Smooth muscle cell of the brain vasculature (primary cell): ENCODE measurements at regions not wholly inside any gene's neighbourhood (a gene's known extent, or its start where the extent isn't known, plus 50 kb on each side); places are given as distances from the start of the nearest gene placed in this dataset.
"Not testable (repeated sequence)": the region's sequence is repeated elsewhere in the genome, so short reads cannot be mapped to it uniquely, and the experiment has no call there.

Experiments used
- DNase-seq: peaks from one replicate; pipeline ENCODE4 v3.0.0-alpha.2; 2012; ENCODE audit warnings: low read depth, low spot score

GRCh38 chr5:120994112-120994511, 530.0 kb downstream of the PRR16 start:
- DNase-seq, result no peak

- no peak for DNase-seq
Observed at GRCh38 chr5:120999550-120999949, 535.5 kb downstream of the PRR16 start.

GRCh38 chr5:121006217-121006616, 542.1 kb downstream of the PRR16 start:
- no peak for DNase-seq

- DNase-seq, result no peak
Observed at GRCh38 chr5:121008041-121008440, 543.9 kb downstream of the PRR16 start.

GRCh38 chr5:121009058-121009457, 545.0 kb downstream of the PRR16 start:
- no peak for DNase-seq

- no peak for DNase-seq
Observed at GRCh38 chr5:121018004-121018403, 553.9 kb downstream of the PRR16 start.

- DNase-seq, result no peak
Observed at GRCh38 chr5:121019106-121019505, 555.0 kb downstream of the PRR16 start.

GRCh38 chr5:121019734-121020133, 555.6 kb downstream of the PRR16 start:
- no peak for DNase-seq

GRCh38 chr5:121021681-121022080, 557.6 kb downstream of the PRR16 start:
- DNase-seq, result no peak

- no peak for DNase-seq
Observed at GRCh38 chr5:121024416-121025311, 560.6 kb downstream of the PRR16 start.

- DNase-seq, result no peak
Observed at GRCh38 chr5:121025671-121026070, 561.6 kb downstream of the PRR16 start.

- no peak for DNase-seq
Observed at GRCh38 chr5:121027636-121028035, 563.5 kb downstream of the PRR16 start.

GRCh38 chr5:121029536-121030245, 565.6 kb downstream of the PRR16 start:
- DNase-seq, result no peak

- no peak for DNase-seq
Observed at GRCh38 chr5:121031491-121031890, 567.4 kb downstream of the PRR16 start.

GRCh38 chr5:121033334-121033733, 569.2 kb downstream of the PRR16 start:
- no peak for DNase-seq

- DNase-seq, result no peak
Observed at GRCh38 chr5:121038438-121038837, 574.3 kb downstream of the PRR16 start.

- DNase-seq, result no peak
Observed at GRCh38 chr5:121049971-121050370, 585.9 kb downstream of the PRR16 start.

- no peak for DNase-seq
Observed at GRCh38 chr5:121053055-121053985, 589.2 kb downstream of the PRR16 start.

GRCh38 chr5:121055586-121055985, 591.5 kb downstream of the PRR16 start:
- DNase-seq, result no peak

- DNase-seq, result not testable (repeated sequence)
Observed at GRCh38 chr5:121064241-121064640, 600.1 kb downstream of the PRR16 start.

GRCh38 chr5:121086671-121087070, 622.6 kb downstream of the PRR16 start:
- DNase-seq, result no peak

- DNase-seq, result no peak
Observed at GRCh38 chr5:121087560-121087959, 623.5 kb downstream of the PRR16 start.
